GM19468 (cell line): ENCODE measurements at regions not wholly inside any gene's neighbourhood (a gene's known extent, or its start where the extent isn't known, plus 50 kb on each side); places are given as distances from the start of the nearest gene placed in this dataset.
"Not testable (repeated sequence)": the region's sequence is repeated elsewhere in the genome, so short reads cannot be mapped to it uniquely, and the experiment has no call there.

Source experiments
- ATAC-seq: cut with Tn5 transposase; IDR thresholded peaks from one replicate; pipeline ENCODE4 v1.9.1; 2021; ENCODE audit warnings: mild to moderate bottlenecking, moderate library complexity, moderate number of reproducible peaks; ENCODE audit not compliant: unreplicated experiment; ENCODE audit errors: extremely low read depth

DNA sequence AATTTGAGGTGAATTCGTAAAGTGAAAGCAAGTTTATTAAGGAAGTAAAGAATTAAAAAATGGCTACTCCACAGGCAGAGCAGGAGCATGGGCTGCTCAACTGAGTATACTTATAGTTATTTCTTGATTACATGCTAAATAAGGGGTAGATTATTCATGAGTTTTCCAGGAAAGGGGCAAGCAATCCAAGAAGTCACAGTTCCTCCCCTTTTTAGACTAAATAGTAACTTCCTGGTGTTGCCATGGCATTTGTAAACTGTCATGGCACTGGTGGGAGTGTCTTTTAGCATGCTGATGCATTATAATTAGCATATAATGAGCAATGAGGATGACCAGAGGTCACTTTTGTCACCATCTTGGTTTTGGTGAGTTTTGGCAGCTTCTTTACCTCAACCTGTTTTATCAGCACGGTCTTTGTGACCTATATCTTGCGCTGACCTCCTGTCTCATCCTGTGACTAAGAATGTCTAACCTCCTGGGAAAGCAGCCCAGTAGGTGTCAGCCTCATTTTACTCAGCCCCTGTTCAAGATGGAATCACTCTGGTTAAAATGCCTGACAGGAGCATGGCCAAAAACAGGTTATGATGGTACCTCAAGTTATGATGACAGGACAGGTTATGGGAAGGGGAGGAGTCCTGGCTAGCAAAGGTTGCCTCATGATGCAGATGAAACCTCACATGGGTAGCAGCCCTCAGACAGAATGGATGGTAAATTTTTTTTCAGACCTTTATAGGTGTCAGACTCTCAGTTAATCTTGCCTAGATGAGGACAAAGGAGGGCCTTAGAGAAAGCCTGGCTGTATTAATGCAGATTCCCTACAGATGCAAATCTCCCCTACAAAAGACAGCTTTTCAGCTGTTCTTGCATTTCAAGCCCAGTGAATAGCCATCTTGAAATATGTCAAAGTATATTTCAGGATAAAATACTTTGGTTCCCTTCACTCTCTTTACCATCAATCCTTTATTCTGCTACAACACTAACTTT lies 49.7 kb downstream of the SIPA1L2 start:
- ATAC-seq, result no peak

DNA sequence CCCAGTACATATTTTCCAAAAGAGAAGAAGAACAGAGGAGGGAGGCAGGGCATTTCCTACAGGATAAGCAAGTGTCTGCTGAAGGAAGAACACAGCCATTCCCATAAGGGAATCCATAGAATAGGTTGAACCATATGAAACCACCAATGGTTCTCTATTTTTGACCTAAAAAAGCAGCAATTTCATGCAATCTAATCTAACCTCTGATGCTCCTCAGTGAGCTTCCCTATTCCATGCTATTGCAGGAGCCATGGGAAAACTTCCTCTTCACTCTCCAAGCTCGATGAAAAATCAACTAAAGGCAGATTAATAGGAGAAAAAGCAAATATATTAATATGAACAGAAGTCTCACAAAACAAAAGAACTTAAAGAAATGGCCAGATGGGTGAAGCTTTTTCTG lies 50.5 kb downstream of the SIPA1L2 start:
- no peak for ATAC-seq

DNA sequence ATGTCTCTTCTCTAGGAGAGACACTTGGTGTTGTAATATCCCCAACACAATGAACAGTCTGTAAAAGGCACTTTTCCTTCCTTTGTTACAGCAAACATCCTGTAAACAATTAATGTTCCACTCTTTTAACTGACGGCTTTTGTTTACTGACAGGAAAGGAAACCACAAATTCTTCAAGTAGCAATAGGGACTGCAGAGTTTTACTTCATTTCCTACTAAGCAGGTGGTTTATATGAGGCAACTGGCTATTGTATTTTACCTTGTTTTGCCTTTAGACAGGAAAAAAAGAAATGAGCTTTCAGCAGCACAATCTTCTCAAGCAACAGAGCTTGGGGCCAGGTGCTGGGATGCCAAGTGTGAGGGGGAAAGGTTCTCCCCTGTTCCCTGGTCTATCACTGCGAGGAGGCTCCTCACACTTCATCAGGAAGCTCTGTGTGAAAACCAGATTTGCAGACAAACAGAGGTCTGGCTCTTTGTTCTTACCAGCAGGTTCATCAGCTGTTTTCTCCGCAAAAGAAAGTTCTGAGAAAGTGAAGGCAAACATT lies 51.2 kb downstream of the SIPA1L2 start:
- ATAC-seq, result peak; percentile 35

DNA sequence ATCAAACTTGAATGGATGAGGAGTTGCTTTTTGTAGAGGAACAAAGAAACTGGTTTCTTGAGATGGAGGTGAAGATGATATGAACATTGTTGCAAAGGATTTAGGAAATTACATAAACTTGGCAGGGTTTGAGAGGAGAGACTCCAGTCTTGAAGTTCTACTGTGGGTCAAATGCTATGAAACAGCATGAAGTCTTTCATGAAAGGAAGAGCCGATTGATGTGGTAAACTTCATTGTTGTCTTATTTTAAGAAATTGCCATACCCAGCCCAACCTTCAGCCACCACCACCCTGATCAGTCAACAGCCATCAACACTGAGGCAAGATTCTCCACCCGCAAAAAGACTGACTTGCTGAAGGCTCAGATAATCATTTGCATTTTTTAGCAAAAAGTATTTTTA lies 52.2 kb downstream of the SIPA1L2 start:
- no peak for ATAC-seq

DNA sequence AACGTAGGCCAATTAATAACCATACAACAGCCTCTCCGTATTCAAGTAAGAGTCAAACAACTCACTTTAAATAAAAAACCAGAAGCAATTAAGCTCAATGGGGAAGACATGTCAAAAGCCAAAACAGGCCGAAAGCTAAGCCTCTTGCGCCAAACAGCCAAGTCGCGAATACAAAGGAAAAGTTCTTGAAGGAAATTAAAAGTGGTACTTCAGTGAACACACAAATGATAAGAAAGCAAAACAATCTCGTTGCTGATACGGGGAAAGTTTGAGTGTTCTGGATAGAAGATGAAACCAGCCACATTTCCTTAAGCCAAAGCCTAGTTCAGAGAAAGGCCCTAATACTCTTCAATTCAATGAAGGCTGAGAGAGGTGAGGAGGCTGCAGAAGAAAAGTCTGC lies 53.4 kb downstream of the SIPA1L2 start:
- ATAC-seq, result no peak

- ATAC-seq, result no peak
Observed at GRCh38 chr1:232575763-232576040, 54.2 kb downstream of the SIPA1L2 start.

GRCh38 chr1:232574889-232575762 lies 54.8 kb downstream of the SIPA1L2 start:
- no peak for ATAC-seq

- ATAC-seq, result no peak
Observed at GRCh38 chr1:232574077-232574476, 55.9 kb downstream of the SIPA1L2 start.

DNA sequence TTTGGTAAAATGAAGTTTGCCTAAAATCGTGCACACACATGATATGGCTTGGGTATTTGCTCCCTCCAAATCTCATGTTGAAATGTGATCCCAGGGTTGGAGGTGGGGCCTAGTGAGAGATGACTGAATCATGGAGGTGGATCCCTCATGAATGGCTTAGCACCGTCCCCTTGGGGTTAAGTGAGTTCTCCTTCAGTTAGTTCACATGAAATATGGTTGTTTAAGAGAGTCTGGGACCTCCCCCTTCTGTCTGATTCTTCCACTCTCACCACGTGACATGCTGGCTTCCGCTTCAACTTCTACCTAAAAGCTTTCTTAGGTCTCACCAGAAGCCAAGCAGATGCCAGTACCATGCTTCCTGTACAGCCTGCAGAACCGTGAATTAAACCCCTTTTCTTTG lies 58.4 kb downstream of the SIPA1L2 start:
- ATAC-seq, result no peak

GRCh38 chr1:232570007-232570406 lies 59.9 kb downstream of the SIPA1L2 start:
- no peak for ATAC-seq

DNA sequence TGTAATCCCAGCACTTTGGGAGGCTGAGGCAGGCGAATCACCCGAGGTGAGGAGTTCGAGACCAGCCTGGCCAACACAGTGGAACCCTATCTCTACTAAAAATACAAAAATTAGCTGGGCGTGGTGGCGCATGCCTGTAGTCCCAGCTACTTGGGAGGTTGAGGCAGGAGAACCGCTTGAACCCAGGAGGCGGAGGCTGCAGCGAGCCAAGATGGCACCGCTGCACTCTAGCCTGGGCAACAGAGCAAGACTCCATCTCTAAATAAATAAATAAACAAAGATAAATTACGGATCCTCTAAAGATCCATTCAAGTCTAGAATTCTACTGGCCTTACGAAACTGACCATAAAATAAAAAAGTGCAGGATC lies 60.4 kb downstream of the SIPA1L2 start:
- not testable (repeated sequence) for ATAC-seq

- no peak for ATAC-seq
Observed at GRCh38 chr1:232568906-232569553, 60.9 kb downstream of the SIPA1L2 start.

DNA sequence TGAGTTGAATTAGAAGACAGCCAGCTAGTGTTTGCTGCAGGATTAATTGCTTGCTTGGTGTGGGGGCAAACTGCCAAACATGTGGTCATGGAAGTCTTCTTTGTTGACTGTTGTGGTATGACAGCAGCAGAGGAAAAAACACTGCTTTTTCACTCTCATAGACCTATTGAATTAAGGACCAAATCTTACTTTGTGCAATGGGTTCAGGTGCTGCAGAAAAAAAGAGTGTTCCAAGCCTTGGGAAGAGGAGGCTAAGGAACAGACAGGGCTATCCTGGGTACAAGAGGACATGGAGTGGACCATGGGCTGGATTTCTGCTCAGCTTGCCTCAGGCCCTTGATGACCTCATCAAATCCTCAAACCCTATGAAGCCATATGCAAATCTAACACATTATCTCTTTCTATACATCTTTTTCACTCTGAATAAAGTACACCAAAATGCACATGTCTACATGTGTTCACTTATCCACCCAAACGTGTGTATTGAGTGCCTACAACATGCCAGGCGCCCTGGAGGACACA lies 61.5 kb downstream of the SIPA1L2 start:
- no peak for ATAC-seq

GRCh38 chr1:232566093-232566492 lies 63.8 kb downstream of the SIPA1L2 start:
- ATAC-seq, result no peak

- no peak for ATAC-seq
Observed at GRCh38 chr1:232562855-232563510, 67.0 kb downstream of the SIPA1L2 start.

- ATAC-seq, result no peak
Observed at GRCh38 chr1:232561381-232561780, 68.6 kb downstream of the SIPA1L2 start.

GRCh38 chr1:232560940-232561339 lies 69.0 kb downstream of the SIPA1L2 start:
- no peak for ATAC-seq

DNA sequence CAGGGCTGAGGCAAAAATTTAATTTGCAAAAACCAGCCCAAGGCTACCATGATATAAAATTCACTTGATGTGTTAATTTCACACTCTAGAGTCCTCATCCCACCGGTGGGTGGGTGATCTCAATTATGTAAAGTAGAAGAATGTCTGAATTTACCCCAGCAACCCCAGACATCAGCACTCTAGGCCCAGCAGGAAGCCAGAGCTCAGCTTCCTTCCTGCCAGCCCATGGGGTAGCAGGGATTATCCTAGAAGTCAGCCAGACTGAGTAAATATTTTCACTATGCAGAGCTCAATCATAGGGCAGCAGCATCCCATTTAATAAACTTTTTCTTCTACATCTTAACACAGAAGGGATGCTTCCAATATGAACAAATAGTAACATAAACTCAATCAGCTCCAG lies 71.0 kb downstream of the SIPA1L2 start:
- ATAC-seq, result no peak

DNA sequence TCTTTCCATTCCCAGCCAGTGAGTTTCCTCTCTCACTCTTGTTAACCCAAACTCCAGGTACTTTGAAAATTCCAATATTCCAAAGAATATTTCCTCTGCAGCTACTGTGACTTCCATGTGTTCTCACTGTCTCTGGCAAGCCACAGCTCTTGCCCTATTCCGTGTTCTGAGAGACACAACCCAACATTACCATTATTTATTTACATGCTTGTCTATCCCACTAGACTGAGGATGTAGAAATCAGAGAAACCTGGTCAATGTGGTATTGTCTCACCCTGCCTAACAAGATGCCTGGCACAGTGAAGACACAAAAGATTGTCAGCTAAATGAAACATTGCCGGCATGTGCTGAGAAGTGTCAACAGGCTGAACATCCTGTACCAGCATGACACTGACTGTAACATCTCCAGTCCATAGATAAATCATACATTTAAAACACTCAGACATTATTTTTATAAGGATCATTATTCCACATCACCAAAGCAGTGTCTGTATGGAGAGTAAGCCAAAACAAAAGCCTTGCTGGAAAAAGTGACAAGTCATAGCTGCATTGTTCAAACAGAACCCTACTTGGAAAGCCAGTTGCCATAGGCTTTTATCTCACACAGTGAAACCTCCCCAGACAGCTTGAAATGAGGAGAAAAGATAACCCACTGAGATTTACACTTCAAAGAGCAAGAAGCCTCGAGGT lies 72.3 kb downstream of the SIPA1L2 start:
- ATAC-seq, result no peak
